Esophagus muscularis mucosa (tissue), 4 donors: ENCODE measurements at regions not wholly inside any gene's neighbourhood (a gene's known extent, or its start where the extent isn't known, plus 50 kb on each side); places are given as distances from the start of the nearest gene placed in this dataset.

Experiments
- DNase-seq: peaks from one replicate; pipeline ENCODE4 v3.0.0-alpha.2; 2017; ENCODE audit errors: extremely low spot score
- H3K27ac ChIP-seq, 4 donors: fragments of 200-600 bp; sonication (generic); replicated peaks in 1 of 4; 1 replicate in 3 of 4; 2 replicates in 1 of 4; pipeline ENCODE4 v1.5.1; 2016 to 2019; ENCODE audit warnings: mild to moderate bottlenecking in 1 of 4
- H3K27me3 ChIP-seq, 4 donors: fragments of 200-600 bp; sonication (generic); one replicate each; pipeline versions ENCODE4 v1.5.1 to v1.6.0; 2016 to 2019
- H3K36me3 ChIP-seq, 4 donors: fragments of 200-600 bp; sonication (generic); one replicate each; pipeline ENCODE4 v1.5.1; 2016 to 2019
- H3K4me1 ChIP-seq, 4 donors: fragments of 200-600 bp; sonication (generic); one replicate each; pipeline ENCODE4 v1.5.1; 2016 to 2019
- H3K4me3 ChIP-seq, 4 donors: fragments of 200-600 bp; sonication (generic); 1 replicate in 2 of 4; 2 replicates in 2 of 4; pipeline ENCODE4 v1.5.1; 2016 to 2019; ENCODE audit warnings: mild to moderate bottlenecking in 4 of 4, moderate library complexity in 1 of 4
- H3K9me3 ChIP-seq, 4 donors: fragments of 200-600 bp; sonication (generic); 1 replicate in 3 of 4; 2 replicates in 1 of 4; pipeline ENCODE4 v1.5.1; 2016 to 2019
- CTCF ChIP-seq, 3 experiments: fragments of 200-600 bp in 2 of 3; fragments of 450-650 bp in 1 of 3; sonication (generic) in 2 of 3; IDR thresholded peaks; one replicate each; pipeline ENCODE4 v1.5.1; 2017 to 2019; ENCODE audit warnings: antibody characterized with exemption in 3 of 3, mild to moderate bottlenecking in 2 of 3, moderate library complexity in 1 of 3
- EP300 ChIP-seq: sonication (generic); formaldehyde crosslinking; IDR thresholded peaks from one replicate; pipeline ENCODE4 v1.6.1; 2017; ENCODE audit warnings: antibody characterized with exemption
- POLR2A ChIP-seq: fragments of 450-650 bp; IDR thresholded peaks from one replicate; pipeline ENCODE4 v1.6.1; 2017; ENCODE audit warnings: antibody characterized with exemption, moderate library complexity, mild to moderate bottlenecking, low read depth
- POLR2AphosphoS5 ChIP-seq, 2 donors: sonication (generic); formaldehyde crosslinking; IDR thresholded peaks; one replicate each; pipeline ENCODE4 v1.6.1; 2017; ENCODE audit warnings: antibody characterized with exemption in 2 of 2
- WGBS: methylation state at CpG from one replicate; pipeline ENCODE4 v1.1.5; 2018; 5-methylcytosine and 5-hydroxymethylcytosine counted together
- intact Hi-C: fragments of 100-400 bp; cut with DNase I; formaldehyde crosslinking; loops from one replicate; pipeline ENCODE4 v1.15.1; 2023

- peaks cover 0 to 4% (median 0%) of the 10 kb centered on the region in 4 donors for H3K9me3 ChIP-seq
- intact Hi-C loops: no loop called here
- H3K36me3 ChIP-seq: no peaks in the 10 kb centered on the region
- no peak overlapping the region for H3K4me3 ChIP-seq
- H3K4me1 ChIP-seq: no peaks in the 10 kb centered on the region
- DNase-seq: no peak
- TF ChIP-seq POLR2A (no peak), POLR2AphosphoS5 (IDR thresholded peaks at IDR 0.05) (no peak), EP300 (no peak)
- H3K27me3 ChIP-seq: no peaks in the 10 kb centered on the region
- no peak overlapping the region for H3K27ac ChIP-seq
Measured at GRCh38 chr1:170332801-170333200, 187.0 kb downstream of the NTMT2 start.

GRCh38 chr1:170337413-170337994, 191.7 kb downstream of the NTMT2 start:
- no peak for DNase-seq
- no peak for TF ChIP-seq POLR2AphosphoS5 (IDR thresholded peaks at IDR 0.05)
- TF ChIP-seq POLR2A: no peak
- TF ChIP-seq EP300: no peak
- TF ChIP-seq CTCF (IDR thresholded peaks at IDR 0.05): no peak
- WGBS: 77% methylated on average over 6 of the region's 6 CpGs
- no peak overlapping the region for H3K27ac ChIP-seq
- no peaks in the 10 kb centered on the region for H3K36me3 ChIP-seq
- H3K9me3 ChIP-seq: peaks cover 0 to 4% (median 0%) of the 10 kb centered on the region in 4 donors
- intact Hi-C loops: no loop called here
- no peaks in the 10 kb centered on the region for H3K27me3 ChIP-seq
- H3K4me3 ChIP-seq: no peak overlapping the region
- H3K4me1 ChIP-seq: no peaks in the 10 kb centered on the region

GRCh38 chr1:170339534-170339933, 192.4 kb upstream of the GORAB start:
- no peaks in the 10 kb centered on the region for H3K4me1 ChIP-seq
- no peak for TF ChIP-seq CTCF (IDR thresholded peaks at IDR 0.05)
- no peak for TF ChIP-seq POLR2AphosphoS5 (IDR thresholded peaks at IDR 0.05)
- TF ChIP-seq EP300: no peak
- TF ChIP-seq POLR2A: no peak
- H3K9me3 ChIP-seq: peaks cover 0 to 2% (median 0%) of the 10 kb centered on the region in 4 donors
- intact Hi-C loops: no loop called here
- no peak for DNase-seq
- 75% methylated on average over 2 of the region's 2 CpGs for WGBS
- no peak overlapping the region for H3K4me3 ChIP-seq
- no peak overlapping the region for H3K27ac ChIP-seq
- H3K36me3 ChIP-seq: no peaks in the 10 kb centered on the region
- no peaks in the 10 kb centered on the region for H3K27me3 ChIP-seq

- intact Hi-C loops: no loop called here
- Histone ChIP-seq H3K4me1 (no peaks in the 10 kb centered on the region), H3K27me3 (no peaks in the 10 kb centered on the region), H3K36me3 (no peaks in the 10 kb centered on the region), H3K27ac (no peak overlapping the region), H3K4me3 (no peak overlapping the region), H3K9me3 (no peaks in the 10 kb centered on the region)
- TF ChIP-seq EP300 (no peak), POLR2A (no peak), CTCF (IDR thresholded peaks at IDR 0.05) (no peak), POLR2AphosphoS5 (IDR thresholded peaks at IDR 0.05) (no peak)
- 77% methylated on average over 2 of the region's 2 CpGs for WGBS
- DNase-seq: no peak
Measured at GRCh38 chr1:170340308-170340707, 191.7 kb upstream of the GORAB start.

GRCh38 chr1:170351366-170351946, 180.5 kb upstream of the GORAB start:
- Histone ChIP-seq H3K27me3 (no peaks in the 10 kb centered on the region), H3K9me3 (no peaks in the 10 kb centered on the region), H3K36me3 (no peaks in the 10 kb centered on the region), H3K4me1 (peaks cover 0 to 15% (median 9%) of the 10 kb centered on the region in 4 donors), H3K27ac (no peak overlapping the region), H3K4me3 (no peak overlapping the region)
- 53% methylated on average over 2 of the region's 2 CpGs for WGBS
- intact Hi-C loops: no loop called here
- no peak for TF ChIP-seq EP300
- TF ChIP-seq POLR2AphosphoS5 (IDR thresholded peaks at IDR 0.05): no peak
- TF ChIP-seq CTCF (IDR thresholded peaks at IDR 0.05): no peak
- no peak for DNase-seq
